Neural cell (in vitro differentiated cells): ENCODE measurements at regions not wholly inside any gene's neighbourhood (a gene's known extent, or its start where the extent isn't known, plus 50 kb on each side); places are given as distances from the start of the nearest gene placed in this dataset.

ENCODE experiments used
- CTCF ChIP-seq: fragments of 450-650 bp; IDR thresholded peaks from 2 replicates; pipeline ENCODE4 v1.5.1; 2014; ENCODE audit warnings: antibody characterized with exemption, mild to moderate bottlenecking, moderate library complexity; ENCODE audit not compliant: poor library complexity, severe bottlenecking
- EP300 ChIP-seq: fragments of 450-650 bp; conservative IDR thresholded peaks from 2 replicates; pipeline ENCODE4 v1.6.1; 2014; ENCODE audit warnings: antibody characterized with exemption, mild to moderate bottlenecking, moderate library complexity; ENCODE audit not compliant: poor library complexity, severe bottlenecking
- EZH2 ChIP-seq: fragments of 200-600, 300-800 bp; shearing (Covaris generic), sonication (generic); IDR thresholded peaks from 2 replicates; pipeline ENCODE4 v1.6.1; 2014; ENCODE audit warnings: antibody characterized with exemption, low read length, borderline replicate concordance, mild to moderate bottlenecking; ENCODE audit not compliant: insufficient read depth, poor library complexity, severe bottlenecking
- MXI1 ChIP-seq: fragments of 450-650 bp; conservative IDR thresholded peaks from 2 replicates; pipeline ENCODE4 v1.6.1; 2014; ENCODE audit warnings: antibody characterized with exemption, mild to moderate bottlenecking; ENCODE audit not compliant: poor library complexity, severe bottlenecking
- POLR2AphosphoS5 ChIP-seq: IDR thresholded peaks from 2 replicates; pipeline ENCODE4 v1.6.1; 2012
- RAD21 ChIP-seq: fragments of 450-650 bp; conservative IDR thresholded peaks from 2 replicates; pipeline ENCODE4 v1.6.1; 2014; ENCODE audit warnings: antibody characterized with exemption, mild to moderate bottlenecking, moderate library complexity
- REST ChIP-seq: IDR thresholded peaks from 2 replicates; pipeline ENCODE4 v1.6.1; 2012; ENCODE audit warnings: borderline replicate concordance
- SMC3 ChIP-seq: fragments of 450-650 bp; conservative IDR thresholded peaks from 2 replicates; pipeline ENCODE4 v1.6.1; 2014; ENCODE audit warnings: antibody characterized with exemption, mild to moderate bottlenecking, moderate library complexity; ENCODE audit not compliant: poor library complexity
- TAF1 ChIP-seq: IDR thresholded peaks from 2 replicates; pipeline ENCODE4 v1.6.1; 2012; ENCODE audit warnings: low read depth

GRCh38 chr6:166860392-166860791 is 96.0 kb downstream of the RNASET2 start:
- TF ChIP-seq POLR2AphosphoS5 = no peak
- no peak for TF ChIP-seq CTCF
- no peak for TF ChIP-seq EP300
- TF ChIP-seq MXI1 = no peak
- TF ChIP-seq TAF1 = no peak
- no peak for TF ChIP-seq SMC3
- TF ChIP-seq EZH2 = no peak
- TF ChIP-seq RAD21 = no peak
- TF ChIP-seq REST = no peak
